ENCODE measurements at regions not wholly inside any gene's neighbourhood (a gene's known extent, or its start where the extent isn't known, plus 50 kb on each side); places are given as distances from the start of the nearest gene placed in this dataset.

DNA sequence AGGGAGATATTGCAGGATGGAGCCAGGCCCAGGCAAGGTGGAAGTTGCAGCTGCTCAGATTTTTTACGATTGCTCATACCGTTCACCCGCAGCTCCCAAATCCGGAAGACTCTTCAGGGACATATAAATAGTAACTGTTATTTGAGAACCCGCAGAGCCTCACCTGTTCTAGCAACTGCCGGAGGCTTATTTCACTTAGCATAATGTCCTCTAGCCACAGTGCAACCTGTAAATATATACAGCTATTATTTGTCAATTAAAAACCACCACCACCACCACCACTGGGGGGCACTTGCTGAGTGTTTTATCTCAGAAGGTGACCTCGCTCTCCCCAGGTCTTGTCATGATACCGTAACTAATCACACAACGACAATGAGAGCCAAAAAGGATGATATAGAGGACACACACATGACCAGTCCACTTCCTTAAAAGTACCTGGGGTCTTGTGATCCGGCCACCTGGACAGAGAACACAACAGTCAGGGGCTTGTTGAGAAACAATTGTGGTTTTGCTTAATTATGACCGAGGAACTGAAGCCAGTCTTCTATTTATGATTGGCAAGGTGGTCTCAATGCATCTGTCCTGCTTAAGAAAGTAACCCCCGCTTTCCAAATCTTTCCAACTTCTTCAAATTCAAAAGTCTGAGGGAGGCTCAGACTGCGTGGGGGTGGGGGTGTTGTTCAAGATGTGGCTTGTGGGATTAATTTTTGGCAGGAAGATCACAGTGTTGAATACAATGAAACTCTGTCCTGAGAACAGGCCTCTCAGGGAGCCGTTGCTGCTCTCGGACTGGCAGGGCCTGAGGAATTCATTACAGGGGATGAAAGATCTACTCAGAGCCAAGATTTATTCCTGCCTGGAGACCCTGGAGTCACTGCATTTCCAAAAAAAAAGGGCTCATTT is 72.3 kb upstream of the PRNP start:
- H3K36me3 Mint-ChIP-seq (ENCODE audit: insufficient read depth in 1 of 3, low read depth in 3 of 3) = no peaks in the 10 kb centered on the region; a peak in 1 of 7 replicates
- no peak overlapping the region for H4K8ac ChIP-seq (replicated peaks; ENCODE audit: insufficient read length, low read depth, low read length)
- no peak overlapping the region for H2BK20ac ChIP-seq (ENCODE audit: low read depth, low read length, poor library complexity, severe bottlenecking)
- H3K79me1 ChIP-seq (ENCODE audit: insufficient read depth, low read depth, low read length, poor library complexity, severe bottlenecking) = no peaks in the 10 kb centered on the region
- no peak overlapping the region for H2BK15ac ChIP-seq (ENCODE audit: low read depth, low read length)
- H3K27ac ChIP-seq (ENCODE audit: insufficient read length, low read depth, low read length) = no peak overlapping the region
- H3K79me2 ChIP-seq (ENCODE audit: insufficient read depth, low read length) = no peaks in the 10 kb centered on the region
- WGBS (ENCODE audit: extremely low coverage, insufficient read length, low lambda C conversion rate) = no CpG with 5 or more reads among the region's 15 CpGs
- no peak overlapping the region for H2BK12ac ChIP-seq (ENCODE audit: insufficient read length, low read depth, low read length)
- H3K14ac ChIP-seq (ENCODE audit: insufficient read depth, low read length) = no peak overlapping the region
- H2BK120ac ChIP-seq (ENCODE audit: low read depth, low read length, poor library complexity, severe bottlenecking) = no peak overlapping the region
- no peak overlapping the region for H3K4me2 ChIP-seq (ENCODE audit: insufficient read depth, insufficient read length, low read length)
- no peak overlapping the region for H3T11ph ChIP-seq (ENCODE audit: low read length)
- no peak overlapping the region for H3K9ac ChIP-seq (ENCODE audit: extremely low read depth, insufficient read length, low read length)
- H3K4me3 Mint-ChIP-seq = no peak overlapping the region
- H3K9me3 ChIP-seq (ENCODE audit: control insufficient read depth, low read depth, low read length) = no peaks in the 10 kb centered on the region
- TF ChIP-seq, protein P1, sequence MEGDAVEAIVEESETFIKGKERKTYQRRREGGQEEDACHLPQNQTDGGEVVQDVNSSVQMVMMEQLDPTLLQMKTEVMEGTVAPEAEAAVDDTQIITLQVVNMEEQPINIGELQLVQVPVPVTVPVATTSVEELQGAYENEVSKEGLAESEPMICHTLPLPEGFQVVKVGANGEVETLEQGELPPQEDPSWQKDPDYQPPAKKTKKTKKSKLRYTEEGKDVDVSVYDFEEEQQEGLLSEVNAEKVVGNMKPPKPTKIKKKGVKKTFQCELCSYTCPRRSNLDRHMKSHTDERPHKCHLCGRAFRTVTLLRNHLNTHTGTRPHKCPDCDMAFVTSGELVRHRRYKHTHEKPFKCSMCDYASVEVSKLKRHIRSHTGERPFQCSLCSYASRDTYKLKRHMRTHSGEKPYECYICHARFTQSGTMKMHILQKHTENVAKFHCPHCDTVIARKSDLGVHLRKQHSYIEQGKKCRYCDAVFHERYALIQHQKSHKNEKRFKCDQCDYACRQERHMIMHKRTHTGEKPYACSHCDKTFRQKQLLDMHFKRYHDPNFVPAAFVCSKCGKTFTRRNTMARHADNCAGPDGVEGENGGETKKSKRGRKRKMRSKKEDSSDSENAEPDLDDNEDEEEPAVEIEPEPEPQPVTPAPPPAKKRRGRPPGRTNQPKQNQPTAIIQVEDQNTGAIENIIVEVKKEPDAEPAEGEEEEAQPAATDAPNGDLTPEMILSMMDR (conservative IDR thresholded peaks at IDR 0.05) = peak; percentile 66
- no peak overlapping the region for H3K18ac ChIP-seq (ENCODE audit: insufficient read length, low read depth, low read length)
- peak overlapping the region in 1 of 3 experiments; percentile 35; a peak in 2 of 7 replicates for H3K27ac Mint-ChIP-seq
- peak; percentile 57 for DNase-seq
- H4K5ac ChIP-seq (ENCODE audit: insufficient read length, low read depth, low read length) = no peak overlapping the region
- H4K91ac ChIP-seq (ENCODE audit: insufficient read length, low read depth, low read length) = no peak overlapping the region
- no peak overlapping the region for H2BK5ac ChIP-seq (ENCODE audit: insufficient read length, low read length)
- H3K27me3 ChIP-seq (ENCODE audit: insufficient read depth, low read length) = no peaks in the 10 kb centered on the region
- no peaks in the 10 kb centered on the region for H3K23me2 ChIP-seq (ENCODE audit: insufficient read length, low read depth, low read length, poor library complexity, severe bottlenecking)
- no peak overlapping the region for H3K23ac ChIP-seq (ENCODE audit: insufficient read length, low read depth, low read length)
- no peak overlapping the region for H3K56ac ChIP-seq (ENCODE audit: insufficient read length, low read depth, low read length)
- peaks cover 6 to 12% of the 10 kb centered on the region in 2 experiments for H3K4me1 Mint-ChIP-seq
- H3K4ac ChIP-seq (ENCODE audit: low read depth, low read length) = no peak overlapping the region
- peak overlapping the region; percentile 71 for H2AFZ ChIP-seq (ENCODE audit: low read length)
- H3K9me3 Mint-ChIP-seq = peaks cover 0 to 1% of the 10 kb centered on the region in 2 experiments; a peak in 1 of 5 replicates
- no peaks in the 10 kb centered on the region; the same call in 1 of the 2 replicates for H3K27me3 Mint-ChIP-seq (ENCODE audit: low read depth)
- H2AK5ac ChIP-seq (ENCODE audit: insufficient read length, low read length) = no peak overlapping the region
- H3K4me1 ChIP-seq (ENCODE audit: insufficient read depth, low read length) = no peaks in the 10 kb centered on the region
- H4K20me1 ChIP-seq (ENCODE audit: control insufficient read depth, insufficient read depth, insufficient read length) = no peaks in the 10 kb centered on the region

All from H9 (cell line).